ENCODE measurements at regions not wholly inside any gene's neighbourhood (a gene's known extent, or its start where the extent isn't known, plus 50 kb on each side); places are given as distances from the start of the nearest gene placed in this dataset.

GRCh38 chr10:105643660-105644059, 1002.6 kb downstream of the SORCS3 start:
- TF ChIP-seq, protein P1, sequence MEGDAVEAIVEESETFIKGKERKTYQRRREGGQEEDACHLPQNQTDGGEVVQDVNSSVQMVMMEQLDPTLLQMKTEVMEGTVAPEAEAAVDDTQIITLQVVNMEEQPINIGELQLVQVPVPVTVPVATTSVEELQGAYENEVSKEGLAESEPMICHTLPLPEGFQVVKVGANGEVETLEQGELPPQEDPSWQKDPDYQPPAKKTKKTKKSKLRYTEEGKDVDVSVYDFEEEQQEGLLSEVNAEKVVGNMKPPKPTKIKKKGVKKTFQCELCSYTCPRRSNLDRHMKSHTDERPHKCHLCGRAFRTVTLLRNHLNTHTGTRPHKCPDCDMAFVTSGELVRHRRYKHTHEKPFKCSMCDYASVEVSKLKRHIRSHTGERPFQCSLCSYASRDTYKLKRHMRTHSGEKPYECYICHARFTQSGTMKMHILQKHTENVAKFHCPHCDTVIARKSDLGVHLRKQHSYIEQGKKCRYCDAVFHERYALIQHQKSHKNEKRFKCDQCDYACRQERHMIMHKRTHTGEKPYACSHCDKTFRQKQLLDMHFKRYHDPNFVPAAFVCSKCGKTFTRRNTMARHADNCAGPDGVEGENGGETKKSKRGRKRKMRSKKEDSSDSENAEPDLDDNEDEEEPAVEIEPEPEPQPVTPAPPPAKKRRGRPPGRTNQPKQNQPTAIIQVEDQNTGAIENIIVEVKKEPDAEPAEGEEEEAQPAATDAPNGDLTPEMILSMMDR (IDR thresholded peaks at IDR 0.05): no peak
- no peak for TF ChIP-seq POLR2A (IDR thresholded peaks at IDR 0.05; ENCODE audit: low read depth)

All from esophagus muscularis mucosa (tissue), 3 donors.